Activated CD4-positive, alpha-beta T cell treated with anti-CD3 and anti-CD28 coated beads, Interleukin-2, amount 10 ng/mL, durations not matched to agents 24 days and 14 days (primary cell): ENCODE measurements at regions not wholly inside any gene's neighbourhood (a gene's known extent, or its start where the extent isn't known, plus 50 kb on each side); places are given as distances from the start of the nearest gene placed in this dataset.

Experiments
- DNase-seq: peaks from one replicate; pipeline ENCODE4 v3.0.0; 2022
- H3K27ac Mint-ChIP-seq: one replicate; pipeline ENCODE4 v1.8.0; 2022; ENCODE audit warnings: mild to moderate bottlenecking, mixed read lengths
- H3K27me3 Mint-ChIP-seq: one replicate; pipeline ENCODE4 v1.8.0; 2022; ENCODE audit warnings: mixed read lengths
- H3K36me3 Mint-ChIP-seq: one replicate; pipeline ENCODE4 v1.8.0; 2022; ENCODE audit warnings: low read depth, mild to moderate bottlenecking, mixed read lengths
- H3K4me1 Mint-ChIP-seq: one replicate; pipeline ENCODE4 v1.8.0; 2021; ENCODE audit warnings: mixed read lengths
- H3K4me3 Mint-ChIP-seq: one replicate; pipeline ENCODE4 v1.8.0; 2022; ENCODE audit warnings: mild to moderate bottlenecking, moderate library complexity, mixed read lengths
- H3K9me3 Mint-ChIP-seq: one replicate; pipeline ENCODE4 v1.8.0; 2021; ENCODE audit warnings: mixed read lengths
- intact Hi-C: fragments of 100-400 bp; cut with micrococcal nuclease; formaldehyde crosslinking; loops from one replicate; pipeline ENCODE4 v1.15.1; 2023

DNA sequence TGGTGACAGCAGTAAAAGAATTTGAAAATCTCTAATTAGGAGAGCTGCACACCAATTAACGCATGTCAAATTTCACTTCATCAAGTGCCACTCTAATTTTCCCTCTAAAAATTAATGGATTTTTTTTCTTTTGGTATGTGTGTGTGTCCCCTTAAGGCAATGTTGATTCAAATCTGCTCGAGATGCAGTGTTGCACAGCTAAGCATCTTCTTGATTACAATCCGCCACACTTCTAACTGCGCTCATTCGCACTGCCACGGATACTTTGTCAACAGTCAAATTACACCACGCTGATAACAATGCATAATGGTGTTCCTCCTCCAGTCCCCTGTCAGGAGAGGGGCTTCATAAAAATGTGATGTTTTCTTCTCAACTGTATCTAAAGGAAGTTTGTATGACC lies 261.4 kb downstream of the MEIS1 start:
- DNase-seq, result no peak
- H3K4me3 Mint-ChIP-seq, result no peak overlapping the region
- intact Hi-C loops, result no loop called here
- no peaks in the 10 kb centered on the region for H3K9me3 Mint-ChIP-seq
- H3K36me3 Mint-ChIP-seq, result no peaks in the 10 kb centered on the region
- no peak overlapping the region for H3K27ac Mint-ChIP-seq
- H3K27me3 Mint-ChIP-seq, result no peaks in the 10 kb centered on the region
- no peaks in the 10 kb centered on the region for H3K4me1 Mint-ChIP-seq

GRCh38 chr2:66696886-66697285 lies 262.0 kb downstream of the MEIS1 start:
- no peak for DNase-seq
- Mint-ChIP-seq H3K27me3 (no peaks in the 10 kb centered on the region), H3K4me3 (no peak overlapping the region), H3K27ac (no peak overlapping the region), H3K4me1 (no peaks in the 10 kb centered on the region), H3K36me3 (no peaks in the 10 kb centered on the region), H3K9me3 (no peaks in the 10 kb centered on the region)
- intact Hi-C loops, result no loop called here

DNA sequence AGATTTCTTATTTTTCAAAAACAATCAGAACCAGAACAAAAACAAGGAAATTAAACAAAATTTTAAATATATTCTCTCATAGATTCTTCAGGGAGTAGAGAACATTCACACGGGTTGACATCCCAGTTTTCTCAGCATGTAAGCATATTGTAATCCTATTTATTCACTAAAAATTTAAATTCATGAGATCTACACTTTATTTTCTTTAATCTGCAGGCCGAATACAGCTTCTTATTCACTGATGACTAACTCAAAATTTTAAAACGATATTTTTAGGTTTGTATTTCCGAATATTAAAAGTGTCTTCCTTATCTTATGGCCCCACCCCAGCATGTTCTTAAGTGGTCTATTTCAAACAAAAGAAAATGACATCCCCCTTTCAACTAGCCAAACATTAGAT lies 262.4 kb downstream of the MEIS1 start:
- Mint-ChIP-seq H3K9me3 (no peaks in the 10 kb centered on the region), H3K27me3 (no peaks in the 10 kb centered on the region), H3K27ac (no peak overlapping the region), H3K4me3 (no peak overlapping the region), H3K4me1 (no peaks in the 10 kb centered on the region), H3K36me3 (no peaks in the 10 kb centered on the region)
- no peak for DNase-seq
- intact Hi-C loops, result no loop called here

- intact Hi-C loops, result no loop called here
- Mint-ChIP-seq H3K9me3 (no peaks in the 10 kb centered on the region), H3K4me1 (no peaks in the 10 kb centered on the region), H3K36me3 (no peaks in the 10 kb centered on the region), H3K27me3 (no peaks in the 10 kb centered on the region), H3K4me3 (no peak overlapping the region), H3K27ac (no peak overlapping the region)
- no peak for DNase-seq
Observed at GRCh38 chr2:66698091-66698490, 263.2 kb downstream of the MEIS1 start.

- Mint-ChIP-seq H3K9me3 (no peaks in the 10 kb centered on the region), H3K4me3 (no peak overlapping the region), H3K4me1 (no peaks in the 10 kb centered on the region), H3K36me3 (no peaks in the 10 kb centered on the region), H3K27me3 (no peaks in the 10 kb centered on the region), H3K27ac (no peak overlapping the region)
- no peak for DNase-seq
- intact Hi-C loops, result no loop called here
Observed at GRCh38 chr2:66698576-66699239, 263.8 kb downstream of the MEIS1 start.

GRCh38 chr2:66699416-66699792 lies 264.5 kb downstream of the MEIS1 start:
- no peaks in the 10 kb centered on the region for H3K36me3 Mint-ChIP-seq
- no peaks in the 10 kb centered on the region for H3K4me1 Mint-ChIP-seq
- intact Hi-C loops, result no loop called here
- DNase-seq, result no peak
- no peaks in the 10 kb centered on the region for H3K9me3 Mint-ChIP-seq
- no peaks in the 10 kb centered on the region for H3K27me3 Mint-ChIP-seq
- H3K4me3 Mint-ChIP-seq, result no peak overlapping the region
- no peak overlapping the region for H3K27ac Mint-ChIP-seq

DNA sequence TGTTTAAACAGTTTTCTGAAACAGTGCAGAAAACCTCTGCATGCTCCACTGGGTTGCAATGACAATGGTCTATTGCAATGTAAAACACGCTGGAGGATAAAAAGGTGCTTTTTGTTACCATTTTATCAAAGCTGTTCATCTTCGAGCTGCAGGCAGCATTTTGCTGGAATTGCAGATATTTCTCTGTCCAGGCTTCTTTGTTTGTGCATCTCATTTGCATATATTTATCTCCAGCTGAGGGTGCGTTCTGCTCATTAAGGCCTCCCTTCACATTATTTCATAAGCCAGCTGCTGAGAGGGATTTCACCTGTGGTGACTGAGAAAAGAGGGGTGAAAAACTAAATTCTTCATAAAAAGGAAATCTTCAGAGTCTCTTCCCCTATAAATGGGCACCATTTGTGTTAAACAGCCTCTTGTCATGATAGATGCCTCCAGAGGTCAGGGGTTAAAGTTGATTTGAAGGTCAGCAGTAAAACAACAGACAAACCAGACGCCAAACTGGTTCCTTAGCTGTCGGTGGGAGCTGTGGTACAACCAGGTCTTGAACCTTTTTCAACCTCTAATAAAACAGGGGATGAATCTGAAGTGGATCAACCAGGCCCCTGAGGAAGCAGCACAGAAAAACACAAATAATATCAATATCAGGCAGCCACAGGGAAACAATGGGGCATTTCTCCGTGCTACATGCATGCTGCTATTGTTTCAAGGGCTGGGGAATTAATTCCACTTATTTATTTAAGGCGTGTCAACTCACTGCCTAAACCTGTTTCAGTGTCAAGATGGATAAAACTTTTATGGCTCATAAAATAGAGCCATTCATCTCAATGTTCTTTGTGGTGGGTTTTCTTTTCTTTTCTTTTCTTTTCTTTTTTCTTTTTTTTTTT lies 265.1 kb downstream of the MEIS1 start:
- no peaks in the 10 kb centered on the region for H3K9me3 Mint-ChIP-seq
- H3K4me1 Mint-ChIP-seq, result no peaks in the 10 kb centered on the region
- no peaks in the 10 kb centered on the region for H3K27me3 Mint-ChIP-seq
- intact Hi-C loops, result no loop called here
- no peaks in the 10 kb centered on the region for H3K36me3 Mint-ChIP-seq
- H3K27ac Mint-ChIP-seq, result no peak overlapping the region
- no peak overlapping the region for H3K4me3 Mint-ChIP-seq
- no peak for DNase-seq

GRCh38 chr2:66700677-66701066 lies 265.7 kb downstream of the MEIS1 start:
- intact Hi-C loops, result no loop called here
- no peak for DNase-seq
- Mint-ChIP-seq H3K27ac (no peak overlapping the region), H3K4me1 (no peaks in the 10 kb centered on the region), H3K4me3 (no peak overlapping the region), H3K9me3 (no peaks in the 10 kb centered on the region), H3K36me3 (no peaks in the 10 kb centered on the region), H3K27me3 (no peaks in the 10 kb centered on the region)

GRCh38 chr2:66701251-66701650 lies 266.3 kb downstream of the MEIS1 start:
- no peak for DNase-seq
- H3K4me1 Mint-ChIP-seq, result no peaks in the 10 kb centered on the region
- H3K27me3 Mint-ChIP-seq, result no peaks in the 10 kb centered on the region
- no peak overlapping the region for H3K4me3 Mint-ChIP-seq
- no peaks in the 10 kb centered on the region for H3K36me3 Mint-ChIP-seq
- intact Hi-C loops, result no loop called here
- no peak overlapping the region for H3K27ac Mint-ChIP-seq
- no peaks in the 10 kb centered on the region for H3K9me3 Mint-ChIP-seq

GRCh38 chr2:66701656-66702055 lies 266.7 kb downstream of the MEIS1 start:
- Mint-ChIP-seq H3K4me3 (no peak overlapping the region), H3K27ac (no peak overlapping the region), H3K9me3 (no peaks in the 10 kb centered on the region), H3K4me1 (no peaks in the 10 kb centered on the region), H3K36me3 (no peaks in the 10 kb centered on the region), H3K27me3 (no peaks in the 10 kb centered on the region)
- intact Hi-C loops, result no loop called here
- no peak for DNase-seq

DNA sequence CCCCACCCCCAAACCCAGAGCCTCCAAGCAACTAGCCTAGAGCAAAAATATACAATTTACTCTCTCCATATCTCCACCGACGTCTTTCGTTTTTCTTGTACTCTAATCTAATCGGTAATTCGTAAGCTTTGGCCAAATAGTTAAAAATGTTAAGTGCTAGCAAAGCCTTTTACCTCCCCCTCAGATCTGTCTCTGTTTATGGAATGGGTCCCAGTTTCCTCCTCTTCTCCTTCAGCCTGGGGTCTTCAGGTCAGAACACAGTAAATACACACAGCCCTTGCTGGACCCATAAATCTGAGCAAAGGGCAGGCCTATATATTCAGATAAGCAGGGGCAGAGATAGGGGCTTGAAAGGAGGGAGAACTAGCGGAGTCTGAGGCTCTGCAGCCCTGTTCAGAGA lies 267.4 kb downstream of the MEIS1 start:
- intact Hi-C loops, result no loop called here
- no peak overlapping the region for H3K4me3 Mint-ChIP-seq

DNA sequence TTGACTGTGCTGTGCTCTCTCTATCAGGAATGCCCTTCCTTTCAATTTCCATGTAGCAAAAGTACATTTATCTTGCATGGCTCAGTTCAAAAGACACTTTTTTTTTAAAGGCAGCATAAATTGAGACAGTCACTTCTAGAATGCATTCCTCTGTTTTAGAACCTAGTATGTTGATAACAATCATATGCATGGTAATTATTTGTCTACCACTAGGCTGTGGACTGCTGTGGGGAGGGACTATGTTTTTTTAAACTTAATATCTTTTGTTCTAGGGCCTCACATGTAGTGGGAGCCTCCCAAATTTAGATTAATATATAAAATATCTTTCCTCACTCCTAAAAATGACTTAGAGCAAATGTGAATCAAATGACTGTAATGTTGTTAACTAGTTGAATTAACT lies 269.9 kb downstream of the MEIS1 start:
- no peaks in the 10 kb centered on the region for H3K4me1 Mint-ChIP-seq
- no peaks in the 10 kb centered on the region for H3K9me3 Mint-ChIP-seq
- intact Hi-C loops, result no loop called here
- no peak overlapping the region for H3K27ac Mint-ChIP-seq
- no peaks in the 10 kb centered on the region for H3K36me3 Mint-ChIP-seq
- no peak overlapping the region for H3K4me3 Mint-ChIP-seq
- H3K27me3 Mint-ChIP-seq, result no peaks in the 10 kb centered on the region
- DNase-seq, result no peak

More for the DNA sequence above, 267.4 kb downstream of the MEIS1 start:
- H3K27ac Mint-ChIP-seq, result no peak overlapping the region
- H3K4me1 Mint-ChIP-seq, result no peaks in the 10 kb centered on the region
- H3K36me3 Mint-ChIP-seq, result no peaks in the 10 kb centered on the region
- DNase-seq, result no peak
- H3K9me3 Mint-ChIP-seq, result no peaks in the 10 kb centered on the region
- H3K27me3 Mint-ChIP-seq, result no peaks in the 10 kb centered on the region

DNA sequence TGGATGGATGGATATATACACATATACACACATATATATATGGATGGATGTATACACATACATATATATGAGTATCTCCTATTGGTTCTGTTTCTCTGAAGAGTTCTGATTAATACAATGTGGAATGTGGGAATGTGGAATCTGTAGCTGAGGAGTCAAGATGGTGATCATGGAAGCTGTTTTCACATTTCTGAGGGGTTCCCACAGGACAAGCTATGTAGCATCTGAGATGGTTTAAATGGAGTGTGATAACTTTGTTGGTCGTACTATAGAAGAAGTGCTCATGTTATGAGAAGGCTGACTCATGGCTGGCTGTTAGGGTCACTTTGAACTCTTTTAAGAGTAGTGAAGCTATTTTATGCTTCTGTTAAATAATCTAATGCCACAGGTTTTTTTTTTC lies 279.7 kb downstream of the MEIS1 start:
- Mint-ChIP-seq H3K27me3 (no peaks in the 10 kb centered on the region), H3K4me3 (no peak overlapping the region), H3K4me1 (no peaks in the 10 kb centered on the region), H3K27ac (no peak overlapping the region), H3K9me3 (no peaks in the 10 kb centered on the region), H3K36me3 (no peaks in the 10 kb centered on the region)
- intact Hi-C loops, result no loop called here
- DNase-seq, result no peak

GRCh38 chr2:66717218-66717905 lies 282.4 kb downstream of the MEIS1 start:
- no peaks in the 10 kb centered on the region for H3K9me3 Mint-ChIP-seq
- H3K27ac Mint-ChIP-seq, result no peak overlapping the region
- H3K27me3 Mint-ChIP-seq, result no peaks in the 10 kb centered on the region
- no peak for DNase-seq
- no peaks in the 10 kb centered on the region for H3K4me1 Mint-ChIP-seq
- H3K4me3 Mint-ChIP-seq, result no peak overlapping the region
- intact Hi-C loops, result no loop called here
- H3K36me3 Mint-ChIP-seq, result no peaks in the 10 kb centered on the region
